ENCODE measurements at regions not wholly inside any gene's neighbourhood (a gene's known extent, or its start where the extent isn't known, plus 50 kb on each side); places are given as distances from the start of the nearest gene placed in this dataset.

DNA sequence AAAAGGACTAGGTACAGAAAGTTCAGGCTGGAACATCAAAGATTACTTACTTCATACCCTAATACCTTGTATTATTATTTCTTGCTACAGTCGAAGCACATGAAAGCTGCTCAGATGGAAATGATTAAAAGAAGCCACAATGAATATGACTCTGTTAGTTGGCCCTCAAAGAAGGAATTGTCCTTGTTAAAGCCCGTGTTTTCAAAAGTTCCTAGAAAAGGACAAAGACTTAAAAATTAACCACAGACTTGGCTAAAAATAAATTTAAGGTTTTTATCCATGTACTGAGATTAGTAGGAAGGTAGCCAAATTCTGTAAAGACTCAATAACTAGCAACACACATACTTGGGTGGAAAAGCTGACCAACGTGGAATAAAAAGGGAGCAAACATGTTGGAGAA, 251.0 kb upstream of the RARB start:
- Mint-ChIP-seq H3K4me3 (no peak overlapping the region), H3K36me3 (ENCODE audit: low read depth) (no peaks in the 10 kb centered on the region; the same call in 2 of the 3 replicates), H3K27ac (no peak overlapping the region), H3K27me3 (ENCODE audit: insufficient read depth, low read depth, poor library complexity) (peaks cover 1% of the 10 kb centered on the region), H3K4me1 (peaks cover 28% of the 10 kb centered on the region), H3K9me3 (no peaks in the 10 kb centered on the region)
- Histone ChIP-seq H3K27ac (ENCODE audit: low read depth) (no peak overlapping the region), H3K36me3 (ENCODE audit: insufficient read depth) (no peaks in the 10 kb centered on the region), H3K9me2 (ENCODE audit: insufficient read depth) (peaks cover 17% of the 10 kb centered on the region; the same call in 1 of the 2 replicates), H3K4me1 (ENCODE audit: insufficient read depth) (peaks cover 4% of the 10 kb centered on the region; the same call in 1 of the 2 replicates), H3K27me3 (ENCODE audit: insufficient read depth) (no peaks in the 10 kb centered on the region), H2AFZ (no peak overlapping the region), H3K4me3 (no peak overlapping the region), H3F3A (replicated peaks; ENCODE audit: low read depth) (no peaks in the 10 kb centered on the region), H3K79me2 (replicated peaks; ENCODE audit: insufficient read depth) (no peaks in the 10 kb centered on the region), H3K4me2 (no peak overlapping the region), H4K20me1 (replicated peaks; ENCODE audit: insufficient read depth) (no peaks in the 10 kb centered on the region)
- no peak for ATAC-seq
- TF ChIP-seq EZH2phosphoT487 (IDR thresholded peaks at IDR 0.05; ENCODE audit: unreplicated experiment) = no peak
- TF ChIP-seq ZNF331 (CRISPR knock-in tag; IDR thresholded peaks at IDR 0.05; ENCODE audit: low read depth) = no peak
- TF ChIP-seq, protein P1, sequence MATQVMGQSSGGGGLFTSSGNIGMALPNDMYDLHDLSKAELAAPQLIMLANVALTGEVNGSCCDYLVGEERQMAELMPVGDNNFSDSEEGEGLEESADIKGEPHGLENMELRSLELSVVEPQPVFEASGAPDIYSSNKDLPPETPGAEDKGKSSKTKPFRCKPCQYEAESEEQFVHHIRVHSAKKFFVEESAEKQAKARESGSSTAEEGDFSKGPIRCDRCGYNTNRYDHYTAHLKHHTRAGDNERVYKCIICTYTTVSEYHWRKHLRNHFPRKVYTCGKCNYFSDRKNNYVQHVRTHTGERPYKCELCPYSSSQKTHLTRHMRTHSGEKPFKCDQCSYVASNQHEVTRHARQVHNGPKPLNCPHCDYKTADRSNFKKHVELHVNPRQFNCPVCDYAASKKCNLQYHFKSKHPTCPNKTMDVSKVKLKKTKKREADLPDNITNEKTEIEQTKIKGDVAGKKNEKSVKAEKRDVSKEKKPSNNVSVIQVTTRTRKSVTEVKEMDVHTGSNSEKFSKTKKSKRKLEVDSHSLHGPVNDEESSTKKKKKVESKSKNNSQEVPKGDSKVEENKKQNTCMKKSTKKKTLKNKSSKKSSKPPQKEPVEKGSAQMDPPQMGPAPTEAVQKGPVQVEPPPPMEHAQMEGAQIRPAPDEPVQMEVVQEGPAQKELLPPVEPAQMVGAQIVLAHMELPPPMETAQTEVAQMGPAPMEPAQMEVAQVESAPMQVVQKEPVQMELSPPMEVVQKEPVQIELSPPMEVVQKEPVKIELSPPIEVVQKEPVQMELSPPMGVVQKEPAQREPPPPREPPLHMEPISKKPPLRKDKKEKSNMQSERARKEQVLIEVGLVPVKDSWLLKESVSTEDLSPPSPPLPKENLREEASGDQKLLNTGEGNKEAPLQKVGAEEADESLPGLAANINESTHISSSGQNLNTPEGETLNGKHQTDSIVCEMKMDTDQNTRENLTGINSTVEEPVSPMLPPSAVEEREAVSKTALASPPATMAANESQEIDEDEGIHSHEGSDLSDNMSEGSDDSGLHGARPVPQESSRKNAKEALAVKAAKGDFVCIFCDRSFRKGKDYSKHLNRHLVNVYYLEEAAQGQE (IDR thresholded peaks at IDR 0.05; ENCODE audit: unreplicated experiment) = no peak
- TF ChIP-seq, protein P2, sequence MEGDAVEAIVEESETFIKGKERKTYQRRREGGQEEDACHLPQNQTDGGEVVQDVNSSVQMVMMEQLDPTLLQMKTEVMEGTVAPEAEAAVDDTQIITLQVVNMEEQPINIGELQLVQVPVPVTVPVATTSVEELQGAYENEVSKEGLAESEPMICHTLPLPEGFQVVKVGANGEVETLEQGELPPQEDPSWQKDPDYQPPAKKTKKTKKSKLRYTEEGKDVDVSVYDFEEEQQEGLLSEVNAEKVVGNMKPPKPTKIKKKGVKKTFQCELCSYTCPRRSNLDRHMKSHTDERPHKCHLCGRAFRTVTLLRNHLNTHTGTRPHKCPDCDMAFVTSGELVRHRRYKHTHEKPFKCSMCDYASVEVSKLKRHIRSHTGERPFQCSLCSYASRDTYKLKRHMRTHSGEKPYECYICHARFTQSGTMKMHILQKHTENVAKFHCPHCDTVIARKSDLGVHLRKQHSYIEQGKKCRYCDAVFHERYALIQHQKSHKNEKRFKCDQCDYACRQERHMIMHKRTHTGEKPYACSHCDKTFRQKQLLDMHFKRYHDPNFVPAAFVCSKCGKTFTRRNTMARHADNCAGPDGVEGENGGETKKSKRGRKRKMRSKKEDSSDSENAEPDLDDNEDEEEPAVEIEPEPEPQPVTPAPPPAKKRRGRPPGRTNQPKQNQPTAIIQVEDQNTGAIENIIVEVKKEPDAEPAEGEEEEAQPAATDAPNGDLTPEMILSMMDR (conservative IDR thresholded peaks at IDR 0.05; ENCODE audit: low read depth in 2 of 2) = no peak
- TF ChIP-seq, protein P3, sequence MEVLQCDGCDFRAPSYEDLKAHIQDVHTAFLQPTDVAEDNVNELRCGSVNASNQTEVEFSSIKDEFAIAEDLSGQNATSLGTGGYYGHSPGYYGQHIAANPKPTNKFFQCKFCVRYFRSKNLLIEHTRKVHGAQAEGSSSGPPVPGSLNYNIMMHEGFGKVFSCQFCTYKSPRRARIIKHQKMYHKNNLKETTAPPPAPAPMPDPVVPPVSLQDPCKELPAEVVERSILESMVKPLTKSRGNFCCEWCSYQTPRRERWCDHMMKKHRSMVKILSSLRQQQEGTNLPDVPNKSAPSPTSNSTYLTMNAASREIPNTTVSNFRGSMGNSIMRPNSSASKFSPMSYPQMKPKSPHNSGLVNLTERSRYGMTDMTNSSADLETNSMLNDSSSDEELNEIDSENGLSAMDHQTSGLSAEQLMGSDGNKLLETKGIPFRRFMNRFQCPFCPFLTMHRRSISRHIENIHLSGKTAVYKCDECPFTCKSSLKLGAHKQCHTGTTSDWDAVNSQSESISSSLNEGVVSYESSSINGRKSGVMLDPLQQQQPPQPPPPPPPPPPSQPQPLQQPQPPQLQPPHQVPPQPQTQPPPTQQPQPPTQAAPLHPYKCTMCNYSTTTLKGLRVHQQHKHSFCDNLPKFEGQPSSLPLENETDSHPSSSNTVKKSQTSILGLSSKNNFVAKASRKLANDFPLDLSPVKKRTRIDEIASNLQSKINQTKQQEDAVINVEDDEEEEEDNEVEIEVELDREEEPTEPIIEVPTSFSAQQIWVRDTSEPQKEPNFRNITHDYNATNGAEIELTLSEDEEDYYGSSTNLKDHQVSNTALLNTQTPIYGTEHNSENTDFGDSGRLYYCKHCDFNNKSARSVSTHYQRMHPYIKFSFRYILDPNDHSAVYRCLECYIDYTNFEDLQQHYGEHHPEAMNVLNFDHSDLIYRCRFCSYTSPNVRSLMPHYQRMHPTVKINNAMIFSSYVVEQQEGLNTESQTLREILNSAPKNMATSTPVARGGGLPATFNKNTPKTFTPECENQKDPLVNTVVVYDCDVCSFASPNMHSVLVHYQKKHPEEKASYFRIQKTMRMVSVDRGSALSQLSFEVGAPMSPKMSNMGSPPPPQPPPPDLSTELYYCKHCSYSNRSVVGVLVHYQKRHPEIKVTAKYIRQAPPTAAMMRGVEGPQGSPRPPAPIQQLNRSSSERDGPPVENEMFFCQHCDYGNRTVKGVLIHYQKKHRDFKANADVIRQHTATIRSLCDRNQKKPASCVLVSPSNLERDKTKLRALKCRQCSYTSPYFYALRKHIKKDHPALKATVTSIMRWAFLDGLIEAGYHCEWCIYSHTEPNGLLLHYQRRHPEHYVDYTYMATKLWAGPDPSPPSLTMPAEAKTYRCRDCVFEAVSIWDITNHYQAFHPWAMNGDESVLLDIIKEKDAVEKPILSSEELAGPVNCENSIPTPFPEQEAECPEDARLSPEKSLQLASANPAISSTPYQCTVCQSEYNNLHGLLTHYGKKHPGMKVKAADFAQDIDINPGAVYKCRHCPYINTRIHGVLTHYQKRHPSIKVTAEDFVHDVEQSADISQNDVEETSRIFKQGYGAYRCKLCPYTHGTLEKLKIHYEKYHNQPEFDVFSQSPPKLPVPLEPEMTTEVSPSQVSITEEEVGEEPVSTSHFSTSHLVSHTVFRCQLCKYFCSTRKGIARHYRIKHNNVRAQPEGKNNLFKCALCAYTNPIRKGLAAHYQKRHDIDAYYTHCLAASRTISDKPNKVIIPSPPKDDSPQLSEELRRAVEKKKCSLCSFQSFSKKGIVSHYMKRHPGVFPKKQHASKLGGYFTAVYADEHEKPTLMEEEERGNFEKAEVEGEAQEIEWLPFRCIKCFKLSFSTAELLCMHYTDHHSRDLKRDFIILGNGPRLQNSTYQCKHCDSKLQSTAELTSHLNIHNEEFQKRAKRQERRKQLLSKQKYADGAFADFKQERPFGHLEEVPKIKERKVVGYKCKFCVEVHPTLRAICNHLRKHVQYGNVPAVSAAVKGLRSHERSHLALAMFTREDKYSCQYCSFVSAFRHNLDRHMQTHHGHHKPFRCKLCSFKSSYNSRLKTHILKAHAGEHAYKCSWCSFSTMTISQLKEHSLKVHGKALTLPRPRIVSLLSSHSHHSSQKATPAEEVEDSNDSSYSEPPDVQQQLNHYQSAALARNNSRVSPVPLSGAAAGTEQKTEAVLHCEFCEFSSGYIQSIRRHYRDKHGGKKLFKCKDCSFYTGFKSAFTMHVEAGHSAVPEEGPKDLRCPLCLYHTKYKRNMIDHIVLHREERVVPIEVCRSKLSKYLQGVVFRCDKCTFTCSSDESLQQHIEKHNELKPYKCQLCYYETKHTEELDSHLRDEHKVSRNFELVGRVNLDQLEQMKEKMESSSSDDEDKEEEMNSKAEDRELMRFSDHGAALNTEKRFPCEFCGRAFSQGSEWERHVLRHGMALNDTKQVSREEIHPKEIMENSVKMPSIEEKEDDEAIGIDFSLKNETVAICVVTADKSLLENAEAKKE (CRISPR knock-in tag; IDR thresholded peaks at IDR 0.05) = no peak
- TF ChIP-seq, protein P4, sequence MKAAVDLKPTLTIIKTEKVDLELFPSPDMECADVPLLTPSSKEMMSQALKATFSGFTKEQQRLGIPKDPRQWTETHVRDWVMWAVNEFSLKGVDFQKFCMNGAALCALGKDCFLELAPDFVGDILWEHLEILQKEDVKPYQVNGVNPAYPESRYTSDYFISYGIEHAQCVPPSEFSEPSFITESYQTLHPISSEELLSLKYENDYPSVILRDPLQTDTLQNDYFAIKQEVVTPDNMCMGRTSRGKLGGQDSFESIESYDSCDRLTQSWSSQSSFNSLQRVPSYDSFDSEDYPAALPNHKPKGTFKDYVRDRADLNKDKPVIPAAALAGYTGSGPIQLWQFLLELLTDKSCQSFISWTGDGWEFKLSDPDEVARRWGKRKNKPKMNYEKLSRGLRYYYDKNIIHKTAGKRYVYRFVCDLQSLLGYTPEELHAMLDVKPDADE (IDR thresholded peaks at IDR 0.05) = no peak
- TF ChIP-seq ZNF114 (CRISPR knock-in tag; IDR thresholded peaks at IDR 0.05) = no peak
- TF ChIP-seq STAT1 (IDR thresholded peaks at IDR 0.05; ENCODE audit: unreplicated experiment) = no peak
- TF ChIP-seq EZH2 (IDR thresholded peaks at IDR 0.05; ENCODE audit: low read depth, unreplicated experiment) = no peak
- TF ChIP-seq POLR2AphosphoS5 (IDR thresholded peaks at IDR 0.05; ENCODE audit: low read depth) = no peak
- DNase-seq (ENCODE audit: low spot score) = no peak
